Left cardiac atrium (tissue), 4 donors: ENCODE measurements at regions not wholly inside any gene's neighbourhood (a gene's known extent, or its start where the extent isn't known, plus 50 kb on each side); places are given as distances from the start of the nearest gene placed in this dataset.

ENCODE experiments used
- ATAC-seq, 2 donors: fragments of 200-7000 bp; cut with Tn5 transposase; one replicate each; pipeline ENCODE4 v1.9.1; 2020; ENCODE audit warnings: mild to moderate bottlenecking in 2 of 2, moderate library complexity in 2 of 2
- DNase-seq: peaks from one replicate; pipeline ENCODE4 v3.0.0-alpha.2; 2020
- intact Hi-C, 2 donors: fragments of 100-400 bp; cut with DNase I; formaldehyde crosslinking; loops; one replicate each; pipeline versions ENCODE4 v1.14.1 to v1.15.1; 2022 to 2023
- donor health status: DM: no; HTN: yes; CAD: no.
- donor health status: DM: no; HTN: yes; CAD: no; lungs with severe emphysema.
- donor health status: DM: yes; HTN: yes; CAD: no.
- donor health status: Dilated cardiomyopathy.

DNA sequence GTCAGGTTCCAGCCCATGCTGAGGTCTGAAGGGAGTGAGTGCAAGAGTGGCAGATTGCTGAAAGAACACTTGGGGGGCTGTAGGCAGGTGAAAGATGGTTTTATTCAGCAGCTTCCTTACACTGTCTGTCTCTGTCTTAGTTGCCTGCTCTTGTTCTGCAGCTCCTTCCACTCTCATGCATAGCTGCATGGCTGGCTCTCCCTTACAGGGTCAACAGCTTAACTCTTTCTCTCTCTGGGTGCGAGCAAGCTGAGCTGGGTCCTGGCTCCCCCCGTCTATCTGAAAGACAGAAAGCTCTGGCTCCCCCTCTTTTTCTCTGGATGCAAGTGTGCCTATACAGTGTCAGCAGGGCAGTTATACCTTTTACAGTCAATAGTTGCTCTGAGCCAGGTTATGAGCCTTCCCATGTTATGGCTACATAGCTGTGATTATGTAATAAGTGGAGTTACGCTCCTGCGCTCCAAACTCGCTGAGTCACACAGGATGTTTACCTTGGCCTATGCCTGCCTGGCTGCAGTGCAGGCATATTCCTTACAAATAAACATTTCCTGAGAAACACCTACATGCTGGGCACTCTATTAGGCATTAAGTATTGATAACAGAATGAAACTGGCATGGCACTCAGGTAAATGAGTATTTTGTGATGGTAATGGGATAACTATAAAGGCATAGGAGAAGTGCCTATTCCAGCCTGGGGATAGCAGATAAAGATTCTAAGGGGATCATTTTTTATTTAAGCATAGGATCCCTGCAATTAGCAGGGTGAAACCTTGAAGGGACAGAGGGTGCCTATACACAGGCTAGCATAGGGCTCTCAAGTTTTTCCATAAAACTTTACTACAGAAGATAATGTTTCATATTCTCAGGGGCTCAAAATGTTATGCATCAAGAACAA lies 826.9 kb upstream of the PCDH9 start:
- DNase-seq: peak; percentile 53
- peak; percentile 34 to 97 for ATAC-seq
- intact Hi-C loops: no loop called here

DNA sequence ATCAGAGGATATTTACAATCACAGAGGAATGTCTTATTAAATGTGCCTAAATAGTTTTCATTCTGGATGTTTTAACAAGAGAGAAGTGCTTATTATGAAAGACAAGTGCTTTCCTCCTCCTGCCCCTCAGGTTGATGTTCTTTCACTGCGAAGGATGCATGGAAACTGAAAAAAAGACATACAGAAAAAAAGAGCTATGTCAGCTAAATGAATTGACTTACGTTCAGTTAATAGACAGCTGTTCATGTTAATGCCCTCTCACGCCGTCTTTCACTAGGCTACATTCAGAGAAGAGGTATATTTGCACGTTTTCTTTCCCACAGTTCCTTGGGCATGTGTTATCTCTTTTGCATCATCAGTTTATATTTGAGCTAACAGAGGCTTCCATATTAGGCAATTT lies 821.8 kb upstream of the PCDH9 start:
- intact Hi-C loops: no loop called here
- DNase-seq (no peak), ATAC-seq (no peak)

DNA sequence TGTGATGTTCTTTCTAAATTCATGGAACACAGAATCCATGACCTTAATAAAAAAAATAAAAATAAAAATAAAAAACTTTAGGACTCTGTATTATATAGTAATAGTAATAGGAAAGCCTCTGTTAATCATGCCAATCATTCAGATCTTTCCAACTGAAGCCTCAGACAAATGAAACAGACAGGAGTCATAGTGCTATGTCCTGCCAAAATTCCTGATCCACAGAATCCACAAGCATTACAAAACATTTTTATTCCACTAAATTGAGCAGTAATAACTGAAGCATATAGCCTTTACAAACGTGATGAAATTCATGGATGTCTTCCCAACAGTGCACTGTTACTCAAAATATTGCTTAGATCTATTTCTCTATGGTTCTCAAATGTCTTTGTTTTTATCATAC lies 820.6 kb upstream of the PCDH9 start:
- DNase-seq (no peak), ATAC-seq (no peak)
- intact Hi-C loops: no loop called here

DNA sequence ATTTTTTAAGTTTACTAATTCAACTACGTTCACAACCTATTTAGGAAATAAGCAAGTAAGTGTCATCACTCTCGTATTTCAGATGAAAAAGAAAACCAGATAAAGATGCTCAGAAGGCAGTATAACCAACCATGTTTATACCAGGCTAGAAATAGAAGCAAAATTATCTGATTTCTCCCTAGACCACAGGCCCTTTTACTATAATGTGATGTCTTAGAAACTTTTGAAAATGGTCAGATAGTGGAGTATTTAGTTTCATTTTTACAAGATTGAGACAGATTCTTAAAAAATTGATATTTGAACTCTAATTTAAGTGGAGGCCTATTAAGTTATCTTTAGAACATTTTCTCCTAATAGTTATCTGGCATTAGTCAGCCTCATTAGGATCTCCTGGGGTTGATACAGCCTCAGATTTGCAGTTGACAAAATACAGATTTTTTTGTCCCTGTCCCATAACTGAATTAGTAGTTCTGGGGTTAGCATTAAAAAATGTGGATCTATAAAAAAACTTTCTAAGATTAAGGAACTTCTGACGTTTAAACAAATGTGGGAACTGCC lies 818.7 kb upstream of the PCDH9 start:
- DNase-seq (no peak), ATAC-seq (no peak)
- intact Hi-C loops: no loop called here

DNA sequence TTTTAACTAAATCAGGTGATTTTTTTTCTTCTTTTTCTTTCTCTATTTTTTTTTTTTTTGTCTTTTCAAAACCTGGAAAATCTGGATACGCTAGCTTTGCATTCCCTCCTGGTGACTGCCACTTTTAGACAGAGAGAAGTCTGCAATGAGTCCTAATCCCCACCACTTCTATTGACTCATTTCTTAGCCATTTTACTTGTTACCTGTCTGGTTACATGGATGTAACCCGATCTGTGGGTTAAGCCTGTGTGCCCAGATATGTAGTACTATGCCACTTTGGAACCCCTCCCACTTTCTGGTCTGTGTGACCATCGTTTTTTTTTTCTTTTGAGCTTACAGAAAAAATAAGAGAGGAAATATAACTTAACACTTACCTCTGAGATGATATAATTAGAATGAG lies 817.8 kb upstream of the PCDH9 start:
- intact Hi-C loops: no loop called here
- DNase-seq (no peak), ATAC-seq (no peak)

DNA sequence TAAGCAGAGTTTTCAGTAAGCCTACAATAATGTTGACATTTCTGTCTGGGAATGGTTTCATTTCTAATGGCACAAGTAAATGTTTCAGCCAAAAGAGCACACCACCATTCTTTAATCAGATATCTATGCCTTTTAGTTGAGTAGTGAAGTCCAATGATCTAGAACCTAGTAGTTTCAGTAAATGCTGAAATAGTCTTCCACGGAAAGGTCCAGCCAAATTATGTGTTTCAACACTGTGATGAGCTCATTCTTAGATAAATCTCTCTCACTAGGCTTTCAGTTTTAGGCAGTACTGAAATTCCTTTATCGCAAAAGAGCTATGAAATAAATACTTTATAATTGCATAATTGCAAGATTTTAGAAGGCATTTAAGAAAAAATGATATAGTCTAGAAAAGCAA lies 816.8 kb upstream of the PCDH9 start:
- intact Hi-C loops: no loop called here
- peak in 1 of 2 donors; percentile 89 for ATAC-seq
- no peak for DNase-seq

DNA sequence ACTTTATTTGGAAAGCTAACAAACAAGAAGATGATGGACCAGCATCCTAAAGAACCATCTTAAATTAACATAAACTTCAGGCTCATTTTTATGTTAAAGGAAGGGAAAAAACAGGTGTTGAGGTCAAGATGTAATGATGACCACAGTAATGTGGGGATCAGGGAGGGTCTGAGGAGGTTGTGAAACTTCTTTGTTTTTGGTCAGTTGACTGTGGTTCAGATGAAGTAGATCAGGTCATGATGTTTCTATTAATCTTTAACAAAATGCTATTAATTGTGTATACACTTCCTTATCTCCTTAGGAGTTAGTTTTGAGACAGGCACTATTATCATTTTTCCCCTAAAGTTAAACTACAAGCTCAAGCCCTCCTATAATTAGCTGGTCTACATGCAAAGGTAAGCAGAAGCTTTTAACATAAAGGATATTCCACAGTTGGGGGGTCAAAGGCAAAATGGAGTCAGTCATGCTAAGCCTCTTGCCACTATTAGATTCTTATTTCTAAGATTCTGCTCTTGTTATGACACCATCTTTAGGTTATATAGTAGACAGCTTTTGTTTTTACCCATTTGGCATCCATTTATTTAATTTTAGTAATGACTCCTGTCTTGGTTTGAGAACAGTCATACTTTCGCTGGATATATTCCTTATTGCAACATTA lies 800.1 kb upstream of the PCDH9 start:
- DNase-seq (no peak), ATAC-seq (no peak)
- intact Hi-C loops: no loop called here

DNA sequence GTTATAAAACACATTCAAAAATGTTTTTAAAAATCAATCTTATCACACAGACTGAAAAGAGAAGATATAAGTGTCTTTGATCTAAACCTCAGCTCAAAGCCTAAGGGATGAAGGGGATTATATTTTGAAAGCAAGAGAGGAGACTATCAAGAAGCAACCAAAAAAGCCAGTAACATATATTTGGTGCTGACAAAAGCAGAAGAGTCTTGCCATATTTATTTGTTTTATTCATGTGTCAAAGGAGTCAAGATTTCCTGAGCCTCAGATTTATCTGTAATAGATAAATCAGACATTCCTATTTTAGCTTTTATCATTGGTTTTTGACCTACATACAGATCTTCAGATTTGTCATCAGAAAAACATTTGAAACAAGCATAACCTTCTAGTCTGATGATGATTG lies 798.6 kb upstream of the PCDH9 start:
- DNase-seq: no peak
- intact Hi-C loops: no loop called here
- no peak for ATAC-seq

DNA sequence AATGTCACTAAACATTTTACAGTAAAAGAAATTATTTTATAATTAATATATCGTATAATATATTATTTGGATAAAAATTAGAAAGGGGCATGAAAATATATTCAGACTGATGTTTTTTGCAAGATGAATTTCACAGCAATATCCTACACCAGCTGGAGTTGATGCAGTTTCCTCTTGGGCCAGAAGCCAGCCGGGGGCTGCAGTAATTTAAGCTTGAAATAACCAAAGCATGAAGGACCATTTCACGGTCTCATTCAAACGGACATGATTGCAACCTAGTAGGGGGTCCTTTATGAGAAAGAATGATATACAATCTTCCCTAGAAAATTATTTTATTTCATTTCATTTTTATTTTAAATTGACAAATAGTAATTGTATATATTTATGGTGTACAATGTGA lies 797.2 kb upstream of the PCDH9 start:
- DNase-seq: no peak
- intact Hi-C loops: no loop called here
- no peak for ATAC-seq

DNA sequence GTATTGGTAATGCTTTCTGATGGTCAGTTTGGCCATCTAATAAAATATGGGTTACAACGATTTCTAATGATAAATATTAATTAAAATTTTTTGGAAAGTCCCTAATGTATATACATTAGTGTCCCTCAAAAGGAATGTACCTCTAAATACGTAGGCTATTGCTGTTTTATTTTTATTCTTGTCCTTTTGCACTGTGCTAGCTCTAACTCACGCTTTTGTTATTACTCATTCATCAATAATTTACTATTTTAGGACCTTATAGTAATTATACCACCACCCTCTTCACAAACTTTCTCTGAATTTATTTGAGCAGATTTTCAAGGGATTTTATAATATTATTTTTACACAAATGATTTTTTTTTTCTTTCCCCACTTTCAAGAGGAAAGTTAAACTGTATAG lies 795.9 kb upstream of the PCDH9 start:
- intact Hi-C loops: no loop called here
- ATAC-seq: no peak

DNA sequence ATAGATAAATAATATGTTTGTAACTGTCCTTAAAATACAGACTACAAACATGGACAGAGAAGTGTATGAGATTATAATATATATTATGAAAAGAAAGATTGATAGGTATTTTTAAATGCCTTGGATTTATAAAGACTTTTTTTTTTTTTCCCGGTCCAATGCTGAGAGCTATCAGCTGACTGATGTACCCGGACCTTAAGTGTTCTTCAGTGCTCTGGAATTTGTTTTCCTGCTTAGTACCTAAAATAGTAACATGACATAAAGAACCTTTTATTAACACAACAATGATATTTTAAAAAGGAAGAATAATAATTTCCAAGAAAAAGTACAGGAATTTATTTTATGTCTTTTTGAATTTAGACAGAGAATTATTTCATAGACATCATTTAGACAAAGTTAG lies 795.5 kb upstream of the PCDH9 start:
- ATAC-seq (no peak), DNase-seq (no peak)
- intact Hi-C loops: no loop called here

More for the DNA sequence above, 795.9 kb upstream of the PCDH9 start:
- DNase-seq: no peak

DNA sequence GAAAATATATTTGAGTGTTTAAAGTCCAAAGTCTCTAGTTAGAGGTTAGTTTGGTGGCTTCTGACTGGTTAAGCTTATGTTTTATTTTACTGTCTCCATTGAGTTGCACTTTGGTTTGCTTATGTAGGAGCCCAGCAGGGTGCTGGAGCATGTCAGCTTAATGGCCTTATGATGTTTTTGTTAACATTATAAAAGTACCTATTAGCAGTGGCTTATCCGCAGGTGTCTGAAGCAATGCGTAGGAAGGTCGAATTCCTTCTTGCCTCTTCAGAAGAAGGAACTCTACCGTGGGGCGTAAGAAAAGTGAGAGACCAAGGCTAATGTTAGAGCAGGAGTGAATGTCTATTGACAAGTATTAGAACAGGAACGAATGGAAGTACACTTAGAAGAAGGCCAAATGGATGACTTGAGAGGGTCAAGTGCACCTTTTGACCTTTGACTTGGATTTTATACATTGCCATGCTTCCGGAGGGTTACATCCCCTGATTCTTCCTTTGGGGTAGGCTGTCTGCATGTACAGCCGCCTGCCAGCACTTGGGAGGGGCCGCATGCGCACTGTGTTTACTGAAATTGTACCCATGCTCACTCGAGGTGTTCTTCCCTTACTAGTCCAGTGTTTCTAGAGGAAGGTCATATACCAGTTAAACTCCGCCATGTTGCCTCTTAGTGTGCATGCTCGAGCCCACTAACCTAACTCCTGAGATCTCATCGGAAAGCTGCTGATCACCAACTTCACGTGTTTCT lies 793.9 kb upstream of the PCDH9 start:
- intact Hi-C loops: no loop called here
- no peak for DNase-seq
- ATAC-seq: no peak

DNA sequence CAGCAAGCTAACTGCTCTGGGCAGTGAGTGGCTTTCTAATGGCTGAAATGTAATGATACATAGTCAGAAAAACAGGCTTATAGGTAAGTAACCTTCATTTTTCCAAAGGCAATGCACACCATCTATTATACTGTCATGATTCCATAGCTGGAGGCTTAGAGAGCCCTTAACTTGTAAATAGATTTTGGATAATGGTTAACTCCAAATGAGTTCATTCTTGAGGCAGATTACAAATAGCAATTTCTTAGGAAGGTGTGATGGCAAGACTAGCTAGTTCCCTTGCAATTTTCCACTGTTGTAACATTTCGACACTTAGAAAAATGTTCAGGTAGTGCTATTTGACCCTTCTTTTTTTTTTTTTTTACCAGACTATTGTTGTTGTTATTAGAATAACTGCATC lies 789.8 kb upstream of the PCDH9 start:
- no peak for ATAC-seq
- intact Hi-C loops: no loop called here
- no peak for DNase-seq

DNA sequence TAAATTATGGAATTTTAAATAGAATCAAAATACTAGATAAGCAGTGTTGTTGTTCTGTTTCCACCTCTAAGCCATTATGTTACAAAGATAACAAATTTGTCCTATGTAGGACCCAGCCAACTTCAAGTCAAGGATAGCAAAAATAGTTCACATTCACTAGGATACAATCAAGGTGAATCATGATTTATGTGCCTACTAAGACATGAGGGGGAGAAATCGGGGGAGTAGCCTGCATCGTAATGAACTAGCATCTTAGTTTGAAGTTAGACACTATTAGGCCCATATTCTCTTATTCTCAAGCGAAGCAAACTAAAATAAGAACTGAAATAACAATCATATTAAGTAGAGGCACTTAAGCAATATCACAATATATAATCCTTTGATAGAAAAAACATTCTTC lies 779.4 kb upstream of the PCDH9 start:
- ATAC-seq: no peak
- intact Hi-C loops: no loop called here
- no peak for DNase-seq

DNA sequence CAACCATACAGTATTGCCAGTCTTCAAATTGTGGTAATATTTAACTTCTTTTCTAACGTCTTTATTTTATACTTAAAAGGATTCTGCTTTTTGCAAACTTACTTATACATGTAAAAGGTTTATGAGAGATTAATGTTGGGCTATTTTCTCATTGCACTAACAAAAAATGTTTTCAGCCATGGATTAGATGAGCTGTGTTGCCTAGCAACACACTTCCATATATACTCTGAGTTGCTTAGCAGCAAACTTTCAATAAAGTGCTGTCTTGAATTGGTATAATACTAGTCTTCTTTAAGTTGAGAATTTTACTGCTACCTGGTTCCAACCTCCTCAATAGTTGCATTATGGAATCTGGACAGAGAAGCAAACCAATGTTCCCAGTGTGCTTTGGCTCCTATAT lies 777.4 kb upstream of the PCDH9 start:
- no peak for ATAC-seq
- no peak for DNase-seq
- intact Hi-C loops: no loop called here

DNA sequence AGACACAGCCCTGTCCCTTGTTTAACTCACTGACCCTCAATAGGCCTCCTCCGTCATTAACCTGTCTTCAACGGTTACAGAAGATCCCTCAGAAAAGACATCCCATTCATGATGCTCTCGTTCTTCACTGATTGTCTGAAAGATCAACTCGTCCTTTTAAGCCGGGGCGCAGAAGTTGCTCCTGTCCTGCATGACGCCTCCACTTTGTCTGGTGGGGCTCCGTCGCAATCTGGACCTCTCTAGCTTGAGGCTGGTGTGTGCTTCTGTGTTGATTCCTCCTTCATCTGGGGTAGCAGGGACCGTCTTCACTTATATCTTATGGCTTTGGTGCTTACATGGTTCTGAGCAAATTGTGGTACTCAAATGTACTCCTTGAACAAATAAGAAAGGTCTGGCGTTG lies 766.0 kb upstream of the PCDH9 start:
- ATAC-seq: no peak
- intact Hi-C loops: no loop called here
- DNase-seq: no peak

DNA sequence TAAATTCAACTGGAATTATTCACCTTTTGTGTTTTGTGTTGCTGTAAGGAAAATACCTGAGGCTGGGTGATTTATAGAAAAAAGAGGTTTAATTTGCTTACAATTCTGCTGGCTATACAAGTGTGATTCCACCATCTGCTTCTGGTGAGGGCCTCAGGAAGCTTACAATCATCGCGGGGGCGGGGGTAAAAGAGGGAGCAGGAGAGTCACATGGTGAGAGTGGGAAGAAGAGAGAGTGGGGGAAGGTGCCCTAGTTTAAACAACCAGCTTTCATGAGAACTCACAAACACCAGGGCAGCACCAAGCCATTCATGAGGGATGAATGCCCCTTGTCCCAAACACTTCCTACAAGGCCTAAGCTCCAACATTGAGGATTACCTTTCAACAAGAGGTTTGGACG lies 760.7 kb upstream of the PCDH9 start:
- DNase-seq (no peak), ATAC-seq (no peak)
- intact Hi-C loops: no loop called here

DNA sequence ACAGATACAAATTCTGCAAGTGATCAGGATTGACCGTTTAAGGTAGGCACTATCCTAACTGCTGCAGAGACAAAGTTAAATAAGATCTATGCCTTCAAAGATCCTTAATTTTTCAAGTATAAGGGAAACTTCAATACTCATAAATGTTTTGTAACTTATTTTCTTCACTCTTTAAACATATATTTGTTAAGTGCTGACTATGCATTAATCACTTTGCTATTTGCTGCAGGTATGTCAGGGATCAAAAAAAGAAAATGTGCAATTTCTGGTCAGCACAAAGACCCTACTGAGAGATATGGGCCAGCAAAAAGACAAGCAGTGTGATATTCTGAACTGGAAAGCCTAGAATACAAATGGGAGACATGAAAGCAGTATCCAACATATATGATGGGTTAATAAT lies 756.1 kb upstream of the PCDH9 start:
- no peak for DNase-seq
- intact Hi-C loops: no loop called here
- no peak for ATAC-seq

DNA sequence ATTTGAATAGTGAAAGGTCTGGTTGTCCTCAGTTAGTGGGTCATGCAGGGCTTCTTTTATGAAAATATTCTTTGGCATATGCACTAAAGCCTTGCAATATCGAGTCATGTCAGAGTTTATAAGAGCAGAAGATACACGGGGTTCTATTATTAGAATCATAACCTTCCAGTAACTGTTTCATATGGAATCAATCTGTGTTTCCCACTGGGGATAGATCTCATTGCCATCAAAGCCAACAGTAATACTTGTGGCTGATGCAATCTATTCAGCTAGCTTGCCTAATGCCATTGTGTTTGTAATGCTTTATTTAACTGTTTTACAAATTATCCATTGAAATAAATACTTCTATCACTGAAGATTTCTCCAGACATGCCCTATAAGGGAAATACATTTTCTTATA lies 746.9 kb upstream of the PCDH9 start:
- intact Hi-C loops: no loop called here
- no peak for ATAC-seq
- no peak for DNase-seq

DNA sequence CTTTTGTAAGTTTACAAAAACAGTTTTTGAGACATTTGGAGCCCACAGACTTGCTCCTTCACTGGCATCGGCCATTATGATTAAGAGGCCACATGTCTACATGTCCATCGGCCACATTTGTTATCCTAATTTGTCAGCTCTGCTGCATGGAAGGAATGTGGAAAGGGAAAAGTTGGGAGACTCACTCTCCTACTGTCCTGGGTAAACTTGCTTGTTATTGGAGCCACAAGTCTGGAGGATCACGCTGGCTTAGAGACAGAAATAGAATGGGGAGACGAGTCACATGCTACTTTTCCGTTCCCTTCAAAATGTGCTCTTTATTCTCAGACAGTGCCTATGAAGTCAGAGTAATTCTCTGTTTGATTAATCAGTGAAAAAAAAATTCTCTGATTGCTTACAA lies 741.2 kb upstream of the PCDH9 start:
- intact Hi-C loops: no loop called here
- no peak for ATAC-seq
- no peak for DNase-seq
